ENCODE measurements at regions not wholly inside any gene's neighbourhood (a gene's known extent, or its start where the extent isn't known, plus 50 kb on each side); places are given as distances from the start of the nearest gene placed in this dataset.

GRCh38 chr7:84471576-84471975, 277.0 kb upstream of the SEMA3A start:
- DNase-seq = no peak

GRCh38 chr7:84469034-84469433, 274.4 kb upstream of the SEMA3A start:
- no peak for DNase-seq

DNA sequence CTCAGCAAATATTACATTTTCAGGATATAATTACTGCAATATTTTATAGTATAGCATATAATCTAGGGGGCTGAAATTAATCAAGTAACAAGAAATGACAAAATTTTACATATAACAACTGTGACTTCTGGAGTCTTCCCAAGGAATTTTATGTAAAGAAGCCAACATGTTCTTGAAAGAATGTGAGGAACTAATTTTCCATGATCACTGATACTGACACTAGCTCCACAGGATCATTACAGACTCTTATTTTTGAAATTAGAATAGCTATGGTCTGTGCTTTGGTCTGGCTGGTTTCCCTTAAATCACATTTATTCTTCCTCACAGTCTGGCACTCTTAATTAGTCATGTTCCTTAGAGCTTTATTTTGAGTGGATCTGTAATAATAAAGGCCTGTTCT, 267.7 kb upstream of the SEMA3A start:
- DNase-seq = no peak

DNA sequence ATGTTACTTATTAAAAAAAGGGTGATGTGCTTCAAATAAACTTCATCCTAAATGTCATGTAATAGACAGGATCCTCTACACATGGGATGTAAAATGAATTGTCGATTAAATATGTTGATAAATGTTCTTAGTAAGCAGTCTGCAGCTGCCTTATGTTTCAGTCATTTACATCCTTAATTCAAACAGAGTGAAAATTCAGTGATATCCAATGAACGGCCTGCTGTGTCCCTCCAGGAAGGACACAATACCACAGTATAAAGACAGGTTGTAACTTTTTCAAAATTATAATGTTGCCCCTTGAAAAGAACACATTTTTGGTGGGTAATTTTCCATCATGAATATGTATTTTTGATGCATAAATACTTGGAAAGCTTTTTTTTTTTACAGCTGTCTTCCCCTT, 266.5 kb upstream of the SEMA3A start:
- no peak for DNase-seq

DNA sequence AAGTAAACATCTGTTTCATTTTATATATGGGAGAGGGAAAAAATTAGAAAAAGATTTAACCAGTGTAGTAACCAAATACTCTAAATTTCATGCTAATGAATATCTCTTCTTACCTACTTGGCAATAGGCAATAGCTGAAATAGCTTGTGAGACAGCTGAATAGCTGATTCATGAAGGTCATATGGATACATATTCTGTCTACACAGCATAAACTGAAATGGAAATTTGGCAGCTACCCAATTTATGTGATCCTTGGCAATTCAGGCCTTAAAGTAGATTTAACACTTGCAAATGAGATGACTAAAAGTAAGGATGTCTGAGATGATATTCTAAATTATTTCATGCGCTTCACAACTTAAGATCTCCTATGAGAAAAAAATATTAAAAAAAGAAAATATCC, 261.2 kb upstream of the SEMA3A start:
- DNase-seq = no peak

DNA sequence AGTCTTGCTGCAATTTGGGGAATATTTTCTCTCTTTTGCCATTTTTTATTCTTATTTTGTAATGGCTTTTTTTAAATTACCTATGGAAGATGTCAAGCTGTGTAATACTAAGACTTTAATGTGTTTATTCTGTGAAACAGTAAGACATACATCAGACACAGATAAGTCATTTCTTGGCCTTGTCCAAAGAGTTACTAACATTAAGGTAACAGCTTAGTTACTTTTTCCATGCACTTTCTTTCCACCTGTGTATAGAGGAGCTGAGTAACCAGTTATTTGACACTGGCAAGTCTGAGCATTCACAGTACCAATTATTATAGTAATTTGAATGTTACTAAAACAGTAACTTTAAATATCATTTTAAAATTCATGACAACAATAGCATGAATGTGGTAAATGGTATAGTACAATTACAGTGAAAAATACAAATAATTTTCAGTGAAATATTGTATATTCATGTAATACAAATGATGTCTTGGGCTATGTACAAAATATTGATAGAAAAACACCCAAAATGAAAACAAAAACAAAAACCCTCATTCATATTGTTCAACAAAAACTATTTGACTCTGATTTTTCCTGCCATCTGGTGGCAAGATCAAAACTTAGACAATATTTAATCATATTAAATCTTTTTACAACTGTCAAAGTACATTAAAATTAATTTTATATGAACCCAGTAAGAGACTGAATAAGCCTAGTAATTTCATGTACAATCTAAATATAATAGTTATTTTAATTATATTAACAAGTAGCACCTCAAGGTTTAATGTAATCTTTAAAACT, 259.8 kb upstream of the SEMA3A start:
- DNase-seq = no peak

GRCh38 chr7:84452618-84453017, 258.0 kb upstream of the SEMA3A start:
- DNase-seq = no peak

DNA sequence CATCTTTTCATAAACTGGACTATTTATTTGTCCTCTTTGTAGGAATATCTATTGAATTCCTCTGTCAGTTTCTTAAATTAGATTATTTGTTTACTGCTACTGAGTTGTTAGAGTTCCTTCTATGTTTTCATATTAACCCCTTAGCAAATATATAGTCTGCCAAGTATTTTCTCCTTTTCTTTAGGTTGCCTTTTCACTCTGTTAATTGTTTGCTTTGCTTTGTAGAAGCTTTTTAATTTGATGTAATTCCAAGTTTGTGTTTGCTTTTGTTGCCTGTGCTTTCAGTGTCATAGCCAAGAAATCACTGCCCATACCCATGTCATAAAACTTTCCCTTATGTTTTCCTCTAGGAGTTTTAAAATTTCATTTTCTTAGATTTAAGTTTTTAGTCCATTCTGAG, 256.2 kb upstream of the SEMA3A start:
- DNase-seq = no peak

- DNase-seq = no peak
Observed at GRCh38 chr7:84447636-84448293, 253.2 kb upstream of the SEMA3A start.

GRCh38 chr7:84446991-84447480, 252.4 kb upstream of the SEMA3A start:
- DNase-seq = peak; percentile 1

DNA sequence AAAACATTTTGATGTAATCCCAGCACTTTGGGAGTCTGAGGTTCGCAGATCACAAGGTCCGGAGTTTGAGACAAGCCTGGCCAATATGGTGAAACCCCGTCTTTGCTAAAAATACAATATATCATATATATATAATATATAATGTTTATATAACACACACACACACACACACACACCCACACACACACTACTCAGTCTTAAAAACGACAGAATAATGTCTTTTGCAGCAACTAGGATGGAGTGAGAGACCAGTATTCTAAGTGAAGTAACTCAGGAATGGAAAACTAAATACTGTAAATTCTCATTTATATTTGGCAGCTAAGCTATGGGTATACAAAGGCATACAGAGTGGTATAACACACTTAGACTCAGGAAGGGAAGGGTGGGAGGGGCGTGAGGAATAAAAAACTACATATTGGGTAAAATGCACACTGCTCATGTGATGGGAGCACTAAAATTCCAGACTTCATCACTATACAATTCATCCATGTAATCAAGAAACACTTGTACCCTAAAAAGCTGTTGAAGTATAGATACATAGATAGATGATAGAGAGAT, 231.2 kb upstream of the SEMA3A start:
- DNase-seq = no peak

DNA sequence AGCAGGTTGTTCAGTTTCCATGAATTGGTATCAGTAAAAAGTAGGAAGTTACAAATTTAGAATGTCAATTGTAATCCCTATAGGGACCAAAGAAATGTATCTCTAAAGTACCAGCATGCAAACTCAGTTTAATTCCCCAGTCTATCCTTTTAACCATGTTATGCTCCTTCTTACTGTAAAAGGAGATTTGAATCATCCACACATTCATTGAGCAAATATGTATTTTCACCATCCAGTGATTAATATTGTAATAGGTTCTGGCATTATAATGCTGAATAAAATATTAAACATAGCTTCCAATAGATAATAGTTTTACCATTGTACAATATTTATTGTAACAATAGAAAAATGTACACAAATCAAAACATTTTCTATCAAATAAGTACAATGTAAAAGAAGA, 228.2 kb upstream of the SEMA3A start:
- DNase-seq = no peak

DNA sequence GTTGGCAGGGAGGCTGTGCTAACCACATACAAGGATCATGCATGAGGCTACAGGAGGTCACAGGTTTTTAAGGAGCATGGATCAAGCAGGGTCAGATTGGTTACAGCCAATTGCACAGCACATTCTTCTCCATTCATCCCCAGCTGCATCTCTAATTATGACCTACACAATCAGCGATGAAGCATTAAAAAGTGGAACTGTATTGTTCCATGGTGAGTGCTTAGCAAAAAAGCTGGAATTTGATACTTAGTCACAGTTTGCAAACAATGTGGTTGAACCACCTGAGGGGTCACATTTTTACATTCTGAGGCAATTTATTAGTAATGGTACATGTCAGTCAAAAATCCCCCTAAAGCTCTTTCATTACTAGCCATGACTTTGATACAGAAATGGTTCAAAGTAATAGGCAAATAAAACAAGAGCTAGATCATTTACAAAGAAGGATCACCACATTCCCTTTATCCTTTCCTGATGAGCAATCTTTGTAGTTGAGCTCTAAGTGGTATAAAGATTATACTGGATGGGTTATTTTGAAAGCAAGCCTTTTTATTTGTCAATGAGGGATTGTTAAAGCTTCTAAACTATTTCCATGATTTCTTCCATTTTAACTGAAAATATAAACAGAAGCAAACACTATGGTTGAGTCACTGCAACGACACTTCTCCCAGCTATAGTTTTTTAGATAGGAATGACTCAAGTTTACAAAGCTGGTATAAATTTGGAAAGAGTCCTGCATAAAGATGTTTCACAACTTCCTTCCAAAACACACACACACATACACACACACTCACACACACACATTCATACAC, 217.8 kb upstream of the SEMA3A start:
- no peak for DNase-seq

DNA sequence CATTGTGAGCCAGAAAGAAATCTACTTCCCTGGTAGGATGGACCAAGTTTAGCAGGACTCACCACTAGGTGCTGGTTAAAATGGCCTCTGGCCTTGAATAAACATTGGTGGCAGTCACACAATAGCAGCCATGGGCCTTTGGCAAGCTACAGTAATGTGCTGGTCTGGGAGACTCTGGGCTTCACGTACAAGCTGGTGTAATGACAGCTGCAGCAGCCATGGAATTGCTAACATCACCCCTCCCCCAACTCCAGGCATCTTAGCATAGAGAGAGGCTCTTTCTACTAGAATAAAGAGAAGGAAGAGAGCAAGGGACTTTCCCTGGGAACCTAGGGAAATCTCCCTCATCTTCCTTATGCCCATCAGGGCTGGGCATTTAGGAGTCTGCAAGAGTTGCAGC, 205.1 kb upstream of the SEMA3A start:
- no peak for DNase-seq

GRCh38 chr7:84394219-84394618, 199.6 kb upstream of the SEMA3A start:
- DNase-seq = no peak

- no peak for DNase-seq
Observed at GRCh38 chr7:84393786-84394185, 199.2 kb upstream of the SEMA3A start.

DNA sequence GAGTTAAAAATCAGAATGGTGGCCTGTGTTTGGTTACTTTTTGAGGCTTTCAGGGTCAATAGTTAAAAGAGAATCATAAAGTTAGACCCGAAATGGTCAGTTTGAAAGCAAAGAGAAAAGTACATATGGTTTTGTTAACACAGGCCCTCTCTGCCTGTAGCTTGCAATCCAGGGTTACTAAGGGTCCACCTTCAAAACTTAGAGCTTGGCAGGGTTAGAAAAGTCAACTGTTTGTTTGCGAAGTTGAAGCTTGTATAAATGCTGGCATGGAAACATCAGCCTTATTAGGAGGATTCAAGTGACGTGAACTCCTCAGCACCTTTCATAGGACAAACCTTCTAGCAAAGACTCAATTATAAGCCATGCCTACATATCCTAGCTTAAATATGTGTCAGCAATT, 196.3 kb upstream of the SEMA3A start:
- no peak for DNase-seq

DNA sequence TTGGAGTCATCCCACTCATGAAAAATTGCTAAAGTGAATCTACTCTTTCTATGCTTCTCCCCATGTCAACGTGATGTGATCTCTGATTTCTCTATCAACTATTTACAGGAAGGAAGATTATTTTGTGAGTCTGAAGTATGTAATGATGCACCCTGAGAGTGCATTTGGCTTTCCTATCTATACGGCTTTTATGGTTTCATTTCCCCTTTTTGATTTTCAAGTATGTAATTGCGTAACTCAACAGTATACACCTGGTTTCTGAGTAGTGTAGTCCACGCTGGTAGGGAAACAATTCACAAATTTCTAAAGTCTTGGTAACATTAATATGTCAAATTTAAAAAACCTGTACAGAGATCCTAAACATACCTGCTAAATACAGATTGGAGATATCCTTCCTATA, 194.7 kb upstream of the SEMA3A start:
- no peak for DNase-seq

GRCh38 chr7:84387595-84387994, 193.0 kb upstream of the SEMA3A start:
- DNase-seq = no peak

DNA sequence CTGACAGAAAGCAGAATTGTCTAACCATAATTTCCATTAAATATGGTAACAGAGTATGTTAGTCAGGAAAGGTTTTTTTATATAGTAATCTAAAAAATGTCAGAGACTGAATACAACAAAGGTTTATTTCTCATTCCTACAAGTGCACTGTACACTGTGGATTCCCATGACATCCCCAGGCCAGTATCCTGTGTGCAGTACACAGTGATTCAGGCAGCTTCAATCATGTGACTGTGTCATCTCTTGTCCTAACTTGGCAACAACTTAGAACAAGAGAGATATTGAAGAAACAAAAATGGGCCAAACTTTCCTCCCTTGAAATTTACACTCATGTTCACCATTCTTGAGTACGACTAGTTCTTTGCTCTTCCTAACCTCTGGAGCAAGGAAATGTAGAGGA, 189.8 kb upstream of the SEMA3A start:
- DNase-seq = no peak

DNA sequence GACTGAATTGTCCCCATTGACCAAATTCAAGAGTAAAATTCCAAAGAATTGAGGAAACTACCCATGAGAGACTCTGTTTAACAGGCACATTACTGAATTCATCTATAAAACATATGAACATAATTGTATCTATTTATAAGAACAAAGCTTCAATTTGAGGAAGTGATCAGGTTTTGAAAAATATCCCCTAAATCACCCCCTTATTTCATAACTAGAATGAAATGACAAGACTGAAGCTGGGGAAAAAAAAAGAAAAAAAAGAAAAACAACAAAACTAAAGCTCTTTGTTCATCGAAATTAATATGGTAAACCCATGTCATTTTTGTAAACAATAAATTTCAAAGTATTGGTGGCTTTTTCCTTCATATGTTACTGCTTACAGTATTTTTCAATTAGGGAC, 184.9 kb upstream of the SEMA3A start:
- DNase-seq = no peak

DNA sequence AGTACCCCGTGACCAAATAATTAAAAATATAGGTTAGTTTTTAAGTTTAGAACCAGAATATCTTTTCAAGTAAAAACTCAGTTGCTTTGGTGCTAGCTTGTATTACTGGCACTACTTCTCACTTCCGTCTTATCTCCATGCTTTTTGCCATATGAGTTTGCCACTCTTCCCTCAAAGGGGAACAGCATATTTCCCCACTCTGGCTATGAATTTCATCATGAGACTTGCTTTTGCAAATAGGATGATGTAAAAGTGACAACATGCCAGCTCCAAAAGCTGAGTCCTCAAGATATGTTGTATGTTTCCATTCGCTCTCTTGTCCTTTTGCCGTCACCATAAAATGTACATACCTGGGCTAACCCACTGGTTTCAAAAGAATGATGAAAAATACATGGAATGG, 178.1 kb upstream of the SEMA3A start:
- DNase-seq = no peak

DNA sequence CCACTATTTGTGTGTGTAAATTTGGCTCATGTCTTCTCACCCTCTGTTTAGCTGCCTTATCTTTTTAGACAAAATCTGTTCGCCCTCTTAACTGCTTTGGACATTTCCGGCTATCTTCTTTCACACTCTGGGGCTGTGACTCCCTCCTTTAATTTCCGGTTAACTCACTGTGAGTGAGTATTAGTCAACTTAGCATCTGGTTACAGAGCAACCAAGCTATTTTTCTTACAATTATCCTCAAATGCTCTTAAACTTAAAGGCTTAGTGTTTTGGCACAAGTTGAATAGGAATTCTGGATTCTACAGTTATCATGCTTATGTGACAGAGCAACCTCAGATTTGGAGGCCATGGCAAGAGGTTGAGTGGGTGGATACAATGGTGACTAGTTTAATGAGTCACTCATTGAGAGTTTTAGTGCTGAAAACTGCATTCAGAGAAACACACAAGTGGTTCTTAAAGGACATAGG, 177.6 kb upstream of the SEMA3A start:
- no peak for DNase-seq
